ENCODE measurements at regions not wholly inside any gene's neighbourhood (a gene's known extent, or its start where the extent isn't known, plus 50 kb on each side); places are given as distances from the start of the nearest gene placed in this dataset.

DNA sequence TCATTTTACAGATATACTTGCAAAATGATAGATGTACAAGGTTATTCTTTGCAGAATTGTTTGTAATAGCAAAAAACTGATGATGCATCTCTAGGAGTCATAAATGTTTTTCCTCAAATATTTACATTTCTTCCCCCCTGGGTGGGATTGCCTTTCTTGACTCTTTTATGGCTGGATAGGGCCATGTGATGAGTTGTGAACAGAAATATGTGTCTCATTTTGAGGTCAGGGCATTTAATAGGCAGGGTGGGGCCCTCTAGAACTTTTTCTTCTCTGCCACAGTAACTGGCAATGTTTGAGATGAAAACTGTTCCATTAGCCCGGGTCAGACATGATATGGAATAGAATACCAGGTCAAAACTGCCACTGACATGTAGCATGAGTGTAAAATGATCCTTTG lies 159.5 kb upstream of the SYNCRIP start:
- no peaks in the 10 kb centered on the region for H3K4me1 ChIP-seq
- no peaks in the 10 kb centered on the region for H3K9me3 ChIP-seq
- H3K27ac ChIP-seq = no peak overlapping the region
- intact Hi-C loops (cut with DNase I; ENCODE audit: low total_unique reads) = no loop called here
- TF ChIP-seq, protein P1, sequence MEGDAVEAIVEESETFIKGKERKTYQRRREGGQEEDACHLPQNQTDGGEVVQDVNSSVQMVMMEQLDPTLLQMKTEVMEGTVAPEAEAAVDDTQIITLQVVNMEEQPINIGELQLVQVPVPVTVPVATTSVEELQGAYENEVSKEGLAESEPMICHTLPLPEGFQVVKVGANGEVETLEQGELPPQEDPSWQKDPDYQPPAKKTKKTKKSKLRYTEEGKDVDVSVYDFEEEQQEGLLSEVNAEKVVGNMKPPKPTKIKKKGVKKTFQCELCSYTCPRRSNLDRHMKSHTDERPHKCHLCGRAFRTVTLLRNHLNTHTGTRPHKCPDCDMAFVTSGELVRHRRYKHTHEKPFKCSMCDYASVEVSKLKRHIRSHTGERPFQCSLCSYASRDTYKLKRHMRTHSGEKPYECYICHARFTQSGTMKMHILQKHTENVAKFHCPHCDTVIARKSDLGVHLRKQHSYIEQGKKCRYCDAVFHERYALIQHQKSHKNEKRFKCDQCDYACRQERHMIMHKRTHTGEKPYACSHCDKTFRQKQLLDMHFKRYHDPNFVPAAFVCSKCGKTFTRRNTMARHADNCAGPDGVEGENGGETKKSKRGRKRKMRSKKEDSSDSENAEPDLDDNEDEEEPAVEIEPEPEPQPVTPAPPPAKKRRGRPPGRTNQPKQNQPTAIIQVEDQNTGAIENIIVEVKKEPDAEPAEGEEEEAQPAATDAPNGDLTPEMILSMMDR (IDR thresholded peaks at IDR 0.05) = no peak
- TF ChIP-seq POLR2A (IDR thresholded peaks at IDR 0.05) = no peak
- H3K4me3 ChIP-seq = no peak overlapping the region
- no peaks in the 10 kb centered on the region for H3K36me3 ChIP-seq
- no peaks in the 10 kb centered on the region for H3K27me3 ChIP-seq
- no peak for DNase-seq

DNA sequence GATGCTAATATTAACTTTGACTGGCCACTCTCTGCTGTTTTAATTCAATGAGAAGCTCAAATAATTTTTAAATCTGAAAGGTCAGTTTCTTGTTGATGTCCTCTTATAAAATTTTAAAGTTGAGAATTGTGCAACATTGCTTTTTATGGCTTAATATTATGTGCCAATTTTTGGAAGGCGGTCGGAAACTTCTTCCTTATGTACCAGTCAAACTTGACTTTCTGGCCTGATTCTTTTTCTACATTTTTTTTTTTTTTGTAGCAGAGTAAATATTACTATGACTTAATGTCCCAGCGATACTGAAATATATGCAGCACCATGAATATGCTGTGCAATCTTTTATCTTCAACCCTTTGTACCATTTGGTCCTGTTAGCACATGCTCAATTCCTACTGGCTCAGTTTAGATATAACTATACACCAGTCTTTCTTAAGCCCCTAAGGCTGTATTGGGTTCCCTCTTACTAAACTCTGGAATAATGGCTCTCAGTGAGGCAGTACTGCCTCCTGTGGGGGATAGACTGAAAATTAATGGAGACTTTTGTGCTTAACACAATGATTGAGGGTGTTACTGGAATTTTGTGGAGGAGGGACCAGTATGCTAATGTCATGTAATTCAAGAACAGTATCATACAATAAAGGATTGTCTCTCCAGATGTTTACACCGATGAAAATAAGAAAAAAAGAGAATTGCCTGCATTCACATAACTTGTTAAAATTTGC lies 156.4 kb upstream of the SYNCRIP start:
- intact Hi-C loops (cut with DNase I; ENCODE audit: low total_unique reads) = no loop called here
- no peak for DNase-seq
- TF ChIP-seq POLR2A (IDR thresholded peaks at IDR 0.05) = no peak
- TF ChIP-seq, protein P1 (IDR thresholded peaks at IDR 0.05) = no peak
- Histone ChIP-seq H3K9me3 (no peaks in the 10 kb centered on the region), H3K27me3 (no peaks in the 10 kb centered on the region), H3K36me3 (no peaks in the 10 kb centered on the region), H3K27ac (no peak overlapping the region), H3K4me1 (no peaks in the 10 kb centered on the region), H3K4me3 (no peak overlapping the region)

DNA sequence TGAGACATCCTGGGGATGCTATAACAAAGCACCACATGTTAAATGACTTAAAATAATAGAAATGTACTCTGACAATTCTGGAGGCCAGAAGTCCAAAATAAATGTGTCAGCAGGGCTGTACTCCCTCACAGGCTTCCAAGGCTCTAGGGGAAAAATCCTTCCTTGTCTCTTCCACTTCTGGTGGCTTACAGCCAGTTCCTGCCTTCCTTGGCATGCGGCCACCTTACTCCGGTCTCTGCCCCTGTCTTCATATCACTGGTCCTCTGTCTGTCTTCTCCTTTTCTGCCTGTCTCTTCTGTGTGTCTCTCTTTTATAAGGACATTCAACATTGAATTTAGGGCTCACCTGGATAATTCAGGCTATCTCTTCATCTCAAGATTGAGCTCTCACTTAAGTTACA lies 155.3 kb upstream of the SYNCRIP start:
- TF ChIP-seq, protein P1 (IDR thresholded peaks at IDR 0.05) = no peak
- TF ChIP-seq POLR2A (IDR thresholded peaks at IDR 0.05) = no peak
- Histone ChIP-seq H3K27me3 (no peaks in the 10 kb centered on the region), H3K4me1 (no peaks in the 10 kb centered on the region), H3K27ac (no peak overlapping the region), H3K4me3 (no peak overlapping the region), H3K36me3 (no peaks in the 10 kb centered on the region), H3K9me3 (no peaks in the 10 kb centered on the region)
- intact Hi-C loops (cut with DNase I; ENCODE audit: low total_unique reads) = no loop called here
- no peak for DNase-seq

DNA sequence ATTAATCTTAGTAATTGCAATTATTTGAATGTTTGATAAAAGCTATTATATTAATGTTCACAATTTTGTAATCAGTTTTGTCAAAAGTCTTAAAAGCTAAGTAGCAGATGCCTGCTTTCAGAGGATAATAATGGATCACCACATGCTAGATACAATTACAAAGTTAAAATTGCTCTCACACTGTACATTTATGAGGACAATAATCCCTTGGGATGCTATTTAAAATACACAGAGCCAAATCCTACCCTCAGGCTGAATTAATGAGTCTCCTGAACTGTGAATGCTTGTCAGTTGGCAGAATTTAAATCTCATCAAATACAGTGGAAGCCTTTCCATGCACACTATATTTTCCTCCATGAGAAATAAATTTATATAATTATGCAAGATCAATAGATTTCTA lies 153.3 kb upstream of the SYNCRIP start:
- TF ChIP-seq, protein P1 (IDR thresholded peaks at IDR 0.05) = no peak
- no peak for TF ChIP-seq POLR2A (IDR thresholded peaks at IDR 0.05)
- Histone ChIP-seq H3K27me3 (no peaks in the 10 kb centered on the region), H3K4me1 (no peaks in the 10 kb centered on the region), H3K4me3 (no peak overlapping the region), H3K36me3 (no peaks in the 10 kb centered on the region), H3K9me3 (no peaks in the 10 kb centered on the region), H3K27ac (no peak overlapping the region)
- DNase-seq = no peak
- intact Hi-C loops (cut with DNase I; ENCODE audit: low total_unique reads) = no loop called here

DNA sequence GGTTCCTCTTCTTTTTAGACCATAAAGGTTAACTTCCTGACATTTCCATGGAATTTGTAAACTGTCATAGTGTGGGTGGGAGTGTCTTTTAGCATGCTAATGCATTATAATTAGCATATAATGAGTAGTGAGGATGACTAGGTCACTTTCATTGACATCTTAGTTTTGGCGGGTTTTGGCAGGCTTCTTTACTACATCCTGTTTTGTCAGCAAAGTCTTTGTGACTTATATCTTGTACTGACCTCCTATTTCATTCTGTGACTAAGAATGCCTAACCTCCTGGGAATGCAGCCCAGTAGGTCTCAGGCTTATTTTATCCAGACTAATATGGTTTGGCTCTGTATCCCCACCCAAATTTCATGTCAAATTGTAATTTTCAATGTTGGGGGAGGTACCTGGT lies 149.6 kb upstream of the SYNCRIP start:
- TF ChIP-seq POLR2A (IDR thresholded peaks at IDR 0.05) = no peak
- TF ChIP-seq, protein P1 (IDR thresholded peaks at IDR 0.05) = no peak
- Histone ChIP-seq H3K4me3 (no peak overlapping the region), H3K9me3 (no peaks in the 10 kb centered on the region), H3K4me1 (no peaks in the 10 kb centered on the region), H3K27ac (no peak overlapping the region), H3K36me3 (no peaks in the 10 kb centered on the region), H3K27me3 (no peaks in the 10 kb centered on the region)
- intact Hi-C loops (cut with DNase I; ENCODE audit: low total_unique reads) = no loop called here
- no peak for DNase-seq
